SIG-M5 treated with dmso at 0.1 percent for 504 hours (cell line): ENCODE measurements at regions not wholly inside any gene's neighbourhood (a gene's known extent, or its start where the extent isn't known, plus 50 kb on each side); places are given as distances from the start of the nearest gene placed in this dataset.
A peak's percentile ranks its signal among the peaks of the same experiment; 100 is the strongest.

Experiments used
- DNase-seq: peaks from one replicate; lab custom pipeline; 2025; ENCODE audit not compliant: unreplicated experiment; lab: John Stamatoyannopoulos, UW

DNA sequence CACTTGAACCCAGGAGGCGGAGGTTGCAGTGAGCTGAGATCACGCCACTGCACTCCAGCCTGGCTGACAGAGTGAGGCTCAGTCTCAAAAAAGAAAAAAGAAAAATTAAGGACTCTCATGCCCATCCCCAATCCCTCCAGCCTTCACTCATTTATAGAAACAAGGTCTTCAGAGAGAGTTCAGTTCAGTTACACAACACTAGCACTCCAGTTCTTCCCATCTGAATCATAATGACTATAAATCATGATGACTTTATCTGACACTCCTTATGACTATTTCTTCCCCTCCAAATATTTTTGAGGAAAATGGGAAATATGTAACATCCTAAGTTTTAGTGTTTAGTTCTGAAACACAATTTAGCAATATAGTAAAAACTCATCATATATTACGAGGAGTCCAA lies 107.4 kb upstream of the LSM8 start:
- no peak for DNase-seq

DNA sequence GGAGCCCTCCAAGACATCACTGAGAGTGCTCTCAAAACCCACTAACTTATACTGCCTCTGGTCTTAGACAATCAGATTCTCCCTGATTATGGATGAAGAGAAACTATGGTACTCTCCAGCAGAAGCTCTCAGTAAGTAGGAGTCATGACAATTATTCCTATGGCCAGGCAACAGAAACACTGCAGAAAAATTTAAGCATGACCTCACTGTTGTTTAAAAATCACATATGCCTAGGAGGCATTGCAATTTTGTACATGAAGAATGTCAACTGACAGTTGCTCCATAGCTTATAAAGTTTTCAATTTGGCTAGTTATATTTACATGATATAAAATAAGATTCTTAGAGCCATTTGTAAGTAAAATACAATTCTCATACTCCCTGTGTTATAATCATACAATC lies 105.9 kb upstream of the LSM8 start:
- DNase-seq: no peak

GRCh38 chr7:118079369-118079768 lies 104.6 kb upstream of the LSM8 start:
- DNase-seq: no peak

DNA sequence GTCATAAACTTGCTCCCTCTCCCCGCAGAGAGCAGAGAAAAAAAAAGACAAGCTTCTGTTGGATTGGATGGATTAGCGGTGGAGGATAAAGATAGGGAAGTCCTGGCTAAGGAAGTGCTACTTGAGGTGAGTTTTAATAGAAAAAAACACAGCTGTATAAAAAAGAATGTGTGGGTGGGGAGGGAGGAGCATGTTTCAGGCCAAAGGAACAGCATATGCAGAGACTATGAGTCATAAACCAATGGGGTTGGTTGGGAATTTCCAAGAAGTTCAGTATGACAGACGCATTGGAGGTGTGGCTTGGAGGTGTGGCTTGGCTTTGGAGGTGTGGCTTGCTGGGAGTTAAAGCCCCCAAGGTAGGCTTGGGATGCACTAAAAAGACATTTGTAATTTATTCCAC lies 103.0 kb upstream of the LSM8 start:
- no peak for DNase-seq

- no peak for DNase-seq
These were observed 101.5 kb upstream of the LSM8 start for GRCh38 chr7:118082506-118082905.

GRCh38 chr7:118085000-118085399 lies 99.0 kb upstream of the LSM8 start:
- no peak for DNase-seq

- DNase-seq: no peak
These were observed 96.8 kb upstream of the LSM8 start for GRCh38 chr7:118087126-118087525.

- no peak for DNase-seq
These were observed 89.9 kb upstream of the LSM8 start for GRCh38 chr7:118094044-118094443.

- peak; percentile 25 for DNase-seq
These were observed 79.0 kb upstream of the LSM8 start for GRCh38 chr7:118104812-118105441.

- DNase-seq: no peak
These were observed 74.4 kb upstream of the LSM8 start for GRCh38 chr7:118109607-118110006.

GRCh38 chr7:118110178-118110925 lies 73.6 kb upstream of the LSM8 start:
- DNase-seq: peak; percentile 55

- DNase-seq: no peak
These were observed 72.6 kb upstream of the LSM8 start for GRCh38 chr7:118111347-118111746.

GRCh38 chr7:118114175-118114574 lies 69.8 kb upstream of the LSM8 start:
- DNase-seq: no peak

DNA sequence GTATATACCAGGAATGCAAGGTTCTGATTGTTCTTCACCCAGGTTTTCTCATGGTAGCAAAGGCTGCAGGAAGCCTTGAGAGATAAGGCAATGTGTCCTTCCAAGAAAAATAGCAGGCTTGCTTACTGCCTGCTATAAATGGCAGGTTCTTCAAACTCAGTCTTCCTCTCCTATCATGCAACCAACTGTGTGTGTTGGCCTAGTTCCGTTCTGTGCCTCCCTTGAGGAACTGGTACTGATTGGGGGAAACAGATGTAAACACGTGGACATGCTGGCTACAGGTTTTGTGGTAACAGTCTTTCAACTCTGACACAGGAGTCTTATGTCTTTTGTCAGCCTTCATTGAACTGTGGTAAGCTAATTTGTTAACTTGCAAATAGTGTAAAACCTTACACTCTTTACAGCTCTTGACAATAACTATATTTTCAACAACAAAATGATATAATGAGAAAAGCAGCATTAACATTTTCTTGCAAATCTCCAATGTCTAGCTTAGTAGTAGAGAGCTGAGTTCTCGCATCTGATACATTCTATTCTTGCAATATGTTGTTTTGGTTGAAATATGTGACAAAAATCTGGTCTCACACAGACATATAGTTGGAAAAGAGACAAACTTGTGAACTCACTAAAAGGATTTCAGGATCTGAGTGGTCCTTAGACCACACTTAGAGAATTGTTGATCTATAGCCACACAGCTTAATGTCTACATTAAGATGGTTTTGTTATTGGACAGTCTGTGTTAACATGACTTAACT lies 54.7 kb upstream of the LSM8 start:
- no peak for DNase-seq

DNA sequence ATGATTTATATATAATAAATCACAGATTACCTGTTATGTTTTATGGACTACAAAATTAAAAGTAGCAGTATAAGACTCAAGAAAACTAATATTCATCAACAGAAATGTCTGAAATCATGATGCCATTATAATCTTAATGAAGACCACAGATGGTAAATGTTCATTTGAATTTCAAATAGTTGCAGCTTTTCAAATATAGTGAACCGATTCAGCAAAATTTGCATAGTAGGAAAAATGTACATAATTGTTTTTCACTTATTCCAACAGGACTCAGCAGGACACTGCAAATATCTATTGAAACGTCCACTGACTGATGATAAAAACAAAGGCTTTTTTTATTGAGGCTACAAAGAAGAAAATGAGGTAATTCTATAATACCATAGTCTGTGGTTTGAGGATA lies 51.2 kb upstream of the LSM8 start:
- no peak for DNase-seq
